ENCODE measurements at regions not wholly inside any gene's neighbourhood (a gene's known extent, or its start where the extent isn't known, plus 50 kb on each side); places are given as distances from the start of the nearest gene placed in this dataset.

DNA sequence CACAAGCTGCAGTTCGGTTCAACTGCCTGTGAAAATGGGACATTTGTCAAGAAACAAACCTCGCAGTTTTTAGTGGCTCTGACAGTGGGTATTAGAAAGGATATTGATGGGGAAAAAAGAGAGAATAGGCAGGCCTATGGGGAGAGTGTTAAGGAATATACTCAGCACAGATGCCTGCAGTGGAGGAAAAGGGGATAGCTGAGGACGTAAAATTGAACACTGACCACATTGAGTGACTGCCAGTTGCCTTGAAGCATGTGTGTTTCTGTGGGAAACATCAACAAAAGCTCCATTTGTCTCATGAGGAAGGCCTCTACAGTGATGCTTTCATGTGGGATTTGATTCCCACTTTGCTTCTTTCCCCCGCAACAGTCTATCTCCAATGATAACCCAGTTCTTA, 1042.1 kb downstream of the TUSC7 start (continued):
- TF ChIP-seq, protein P1, sequence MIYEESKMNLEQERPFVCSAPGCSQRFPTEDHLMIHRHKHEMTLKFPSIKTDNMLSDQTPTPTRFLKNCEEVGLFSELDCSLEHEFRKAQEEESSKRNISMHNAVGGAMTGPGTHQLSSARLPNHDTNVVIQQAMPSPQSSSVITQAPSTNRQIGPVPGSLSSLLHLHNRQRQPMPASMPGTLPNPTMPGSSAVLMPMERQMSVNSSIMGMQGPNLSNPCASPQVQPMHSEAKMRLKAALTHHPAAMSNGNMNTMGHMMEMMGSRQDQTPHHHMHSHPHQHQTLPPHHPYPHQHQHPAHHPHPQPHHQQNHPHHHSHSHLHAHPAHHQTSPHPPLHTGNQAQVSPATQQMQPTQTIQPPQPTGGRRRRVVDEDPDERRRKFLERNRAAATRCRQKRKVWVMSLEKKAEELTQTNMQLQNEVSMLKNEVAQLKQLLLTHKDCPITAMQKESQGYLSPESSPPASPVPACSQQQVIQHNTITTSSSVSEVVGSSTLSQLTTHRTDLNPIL (CRISPR knock-in tag; IDR thresholded peaks at IDR 0.05; ENCODE audit: low read depth): no peak
- TF ChIP-seq BACH2 (CRISPR knock-in tag; IDR thresholded peaks at IDR 0.05; ENCODE audit: borderline replicate concordance) (no peak), ESRRG (CRISPR knock-in tag; IDR thresholded peaks at IDR 0.05) (no peak), ZFP30 (CRISPR knock-in tag; IDR thresholded peaks at IDR 0.05) (no peak)
- TF ChIP-seq, protein P2, sequence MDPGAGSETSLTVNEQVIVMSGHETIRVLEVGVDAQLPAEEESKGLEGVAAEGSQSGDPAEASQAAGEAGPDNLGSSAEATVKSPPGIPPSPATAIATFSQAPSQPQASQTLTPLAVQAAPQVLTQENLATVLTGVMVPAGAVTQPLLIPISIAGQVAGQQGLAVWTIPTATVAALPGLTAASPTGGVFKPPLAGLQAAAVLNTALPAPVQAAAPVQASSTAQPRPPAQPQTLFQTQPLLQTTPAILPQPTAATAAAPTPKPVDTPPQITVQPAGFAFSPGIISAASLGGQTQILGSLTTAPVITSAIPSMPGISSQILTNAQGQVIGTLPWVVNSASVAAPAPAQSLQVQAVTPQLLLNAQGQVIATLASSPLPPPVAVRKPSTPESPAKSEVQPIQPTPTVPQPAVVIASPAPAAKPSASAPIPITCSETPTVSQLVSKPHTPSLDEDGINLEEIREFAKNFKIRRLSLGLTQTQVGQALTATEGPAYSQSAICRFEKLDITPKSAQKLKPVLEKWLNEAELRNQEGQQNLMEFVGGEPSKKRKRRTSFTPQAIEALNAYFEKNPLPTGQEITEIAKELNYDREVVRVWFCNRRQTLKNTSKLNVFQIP (CRISPR knock-in tag; IDR thresholded peaks at IDR 0.05; ENCODE audit: borderline replicate concordance, low read depth): no peak

DNA sequence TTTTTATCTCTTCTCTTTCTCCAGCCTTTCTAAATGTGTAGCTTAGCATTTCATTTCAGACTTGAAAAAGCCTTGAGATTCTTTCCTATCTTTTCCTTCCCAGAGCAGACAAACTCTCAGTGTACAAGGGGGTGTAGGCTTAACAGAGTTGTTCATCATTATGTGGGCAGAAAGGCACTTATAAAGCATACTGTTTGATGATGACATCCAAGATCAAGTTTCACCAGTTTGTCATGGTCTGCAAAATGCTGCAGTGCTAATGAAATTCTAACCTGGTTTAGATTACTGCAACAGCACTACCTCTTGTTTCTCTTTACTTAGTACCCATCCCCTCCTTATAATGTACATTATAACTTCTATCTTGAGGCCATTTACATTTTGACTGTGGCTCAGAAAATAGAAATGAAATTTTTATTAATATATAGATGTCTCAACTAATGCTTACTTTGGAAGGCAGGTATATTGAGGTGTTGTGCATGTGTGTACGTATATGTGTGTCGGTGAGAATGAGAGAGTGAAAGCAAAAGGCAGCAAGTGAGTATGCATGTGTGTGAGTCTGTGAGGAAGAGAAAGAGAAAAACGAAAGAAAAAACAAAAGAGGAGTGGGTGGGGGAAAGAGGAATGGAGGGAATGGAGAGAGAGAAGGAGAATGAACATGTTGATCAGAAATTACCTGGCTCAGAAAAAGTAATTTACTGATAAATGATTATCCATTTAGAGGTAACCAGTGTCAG, 1043.6 kb downstream of the TUSC7 start:
- TF ChIP-seq ARNTL (CRISPR knock-in tag; IDR thresholded peaks at IDR 0.05; ENCODE audit: borderline replicate concordance, low read depth) (no peak), ZNF565 (CRISPR knock-in tag; conservative IDR thresholded peaks at IDR 0.05; ENCODE audit: low read depth) (no peak), ESRRG (CRISPR knock-in tag; IDR thresholded peaks at IDR 0.05) (no peak), CSDC2 (CRISPR knock-in tag; IDR thresholded peaks at IDR 0.05) (no peak), TCF4 (CRISPR knock-in tag; IDR thresholded peaks at IDR 0.05; ENCODE audit: borderline replicate concordance) (no peak), PPARA (CRISPR knock-in tag; IDR thresholded peaks at IDR 0.05; ENCODE audit: borderline replicate concordance) (no peak), OSR1 (CRISPR knock-in tag; IDR thresholded peaks at IDR 0.05) (no peak), ZFP3 (CRISPR knock-in tag; IDR thresholded peaks at IDR 0.05) (no peak), ZC3H10 (CRISPR knock-in tag; IDR thresholded peaks at IDR 0.05) (no peak), ISL1 (CRISPR knock-in tag; IDR thresholded peaks at IDR 0.05) (no peak), ZFP30 (CRISPR knock-in tag; IDR thresholded peaks at IDR 0.05) (no peak), SNAI2 (CRISPR knock-in tag; IDR thresholded peaks at IDR 0.05) (no peak), GLIS3 (CRISPR knock-in tag; IDR thresholded peaks at IDR 0.05) (no peak), RARB (CRISPR knock-in tag; IDR thresholded peaks at IDR 0.05) (no peak), TOX (CRISPR knock-in tag; IDR thresholded peaks at IDR 0.05; ENCODE audit: borderline replicate concordance) (no peak)
- TF ChIP-seq, protein P3, sequence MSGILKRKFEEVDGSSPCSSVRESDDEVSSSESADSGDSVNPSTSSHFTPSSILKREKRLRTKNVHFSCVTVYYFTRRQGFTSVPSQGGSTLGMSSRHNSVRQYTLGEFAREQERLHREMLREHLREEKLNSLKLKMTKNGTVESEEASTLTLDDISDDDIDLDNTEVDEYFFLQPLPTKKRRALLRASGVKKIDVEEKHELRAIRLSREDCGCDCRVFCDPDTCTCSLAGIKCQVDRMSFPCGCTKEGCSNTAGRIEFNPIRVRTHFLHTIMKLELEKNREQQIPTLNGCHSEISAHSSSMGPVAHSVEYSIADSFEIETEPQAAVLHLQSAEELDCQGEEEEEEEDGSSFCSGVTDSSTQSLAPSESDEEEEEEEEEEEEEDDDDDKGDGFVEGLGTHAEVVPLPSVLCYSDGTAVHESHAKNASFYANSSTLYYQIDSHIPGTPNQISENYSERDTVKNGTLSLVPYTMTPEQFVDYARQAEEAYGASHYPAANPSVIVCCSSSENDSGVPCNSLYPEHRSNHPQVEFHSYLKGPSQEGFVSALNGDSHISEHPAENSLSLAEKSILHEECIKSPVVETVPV (CRISPR knock-in tag; IDR thresholded peaks at IDR 0.05): no peak
- TF ChIP-seq, protein P2 (CRISPR knock-in tag; IDR thresholded peaks at IDR 0.05; ENCODE audit: borderline replicate concordance, low read depth): no peak
- TF ChIP-seq, protein P4, sequence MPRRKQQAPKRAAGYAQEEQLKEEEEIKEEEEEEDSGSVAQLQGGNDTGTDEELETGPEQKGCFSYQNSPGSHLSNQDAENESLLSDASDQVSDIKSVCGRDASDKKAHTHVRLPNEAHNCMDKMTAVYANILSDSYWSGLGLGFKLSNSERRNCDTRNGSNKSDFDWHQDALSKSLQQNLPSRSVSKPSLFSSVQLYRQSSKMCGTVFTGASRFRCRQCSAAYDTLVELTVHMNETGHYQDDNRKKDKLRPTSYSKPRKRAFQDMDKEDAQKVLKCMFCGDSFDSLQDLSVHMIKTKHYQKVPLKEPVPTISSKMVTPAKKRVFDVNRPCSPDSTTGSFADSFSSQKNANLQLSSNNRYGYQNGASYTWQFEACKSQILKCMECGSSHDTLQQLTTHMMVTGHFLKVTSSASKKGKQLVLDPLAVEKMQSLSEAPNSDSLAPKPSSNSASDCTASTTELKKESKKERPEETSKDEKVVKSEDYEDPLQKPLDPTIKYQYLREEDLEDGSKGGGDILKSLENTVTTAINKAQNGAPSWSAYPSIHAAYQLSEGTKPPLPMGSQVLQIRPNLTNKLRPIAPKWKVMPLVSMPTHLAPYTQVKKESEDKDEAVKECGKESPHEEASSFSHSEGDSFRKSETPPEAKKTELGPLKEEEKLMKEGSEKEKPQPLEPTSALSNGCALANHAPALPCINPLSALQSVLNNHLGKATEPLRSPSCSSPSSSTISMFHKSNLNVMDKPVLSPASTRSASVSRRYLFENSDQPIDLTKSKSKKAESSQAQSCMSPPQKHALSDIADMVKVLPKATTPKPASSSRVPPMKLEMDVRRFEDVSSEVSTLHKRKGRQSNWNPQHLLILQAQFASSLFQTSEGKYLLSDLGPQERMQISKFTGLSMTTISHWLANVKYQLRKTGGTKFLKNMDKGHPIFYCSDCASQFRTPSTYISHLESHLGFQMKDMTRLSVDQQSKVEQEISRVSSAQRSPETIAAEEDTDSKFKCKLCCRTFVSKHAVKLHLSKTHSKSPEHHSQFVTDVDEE (CRISPR knock-in tag; IDR thresholded peaks at IDR 0.05): no peak
- TF ChIP-seq, protein P1 (CRISPR knock-in tag; IDR thresholded peaks at IDR 0.05; ENCODE audit: low read depth): no peak
- TF ChIP-seq, protein P5, sequence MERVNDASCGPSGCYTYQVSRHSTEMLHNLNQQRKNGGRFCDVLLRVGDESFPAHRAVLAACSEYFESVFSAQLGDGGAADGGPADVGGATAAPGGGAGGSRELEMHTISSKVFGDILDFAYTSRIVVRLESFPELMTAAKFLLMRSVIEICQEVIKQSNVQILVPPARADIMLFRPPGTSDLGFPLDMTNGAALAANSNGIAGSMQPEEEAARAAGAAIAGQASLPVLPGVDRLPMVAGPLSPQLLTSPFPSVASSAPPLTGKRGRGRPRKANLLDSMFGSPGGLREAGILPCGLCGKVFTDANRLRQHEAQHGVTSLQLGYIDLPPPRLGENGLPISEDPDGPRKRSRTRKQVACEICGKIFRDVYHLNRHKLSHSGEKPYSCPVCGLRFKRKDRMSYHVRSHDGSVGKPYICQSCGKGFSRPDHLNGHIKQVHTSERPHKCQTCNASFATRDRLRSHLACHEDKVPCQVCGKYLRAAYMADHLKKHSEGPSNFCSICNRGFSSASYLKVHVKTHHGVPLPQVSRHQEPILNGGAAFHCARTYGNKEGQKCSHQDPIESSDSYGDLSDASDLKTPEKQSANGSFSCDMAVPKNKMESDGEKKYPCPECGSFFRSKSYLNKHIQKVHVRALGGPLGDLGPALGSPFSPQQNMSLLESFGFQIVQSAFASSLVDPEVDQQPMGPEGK (CRISPR knock-in tag; IDR thresholded peaks at IDR 0.05; ENCODE audit: borderline replicate concordance): no peak
- peak; percentile 87 for ATAC-seq

All from SK-N-SH treated with all-trans-retinoic acid at 6 μM for 48 hours (cell line).